Uterus (tissue), 3 donors: ENCODE measurements at regions not wholly inside any gene's neighbourhood (a gene's known extent, or its start where the extent isn't known, plus 50 kb on each side); places are given as distances from the start of the nearest gene placed in this dataset.
"Not testable (repeated sequence)": the region's sequence is repeated elsewhere in the genome, so short reads cannot be mapped to it uniquely, and the experiment has no call there.

Experiments
- DNase-seq, 2 donors: peaks; one replicate each; pipeline ENCODE4 v3.0.0-alpha.2; 2019 to 2020
- H3K27ac ChIP-seq, 2 donors: fragments of 200-600 bp; sonication (generic); 1 replicate in 1 of 2; 2 replicates in 1 of 2; pipeline ENCODE4 v1.5.1; 2016 to 2018
- H3K27me3 ChIP-seq, 2 donors: fragments of 200-600 bp; sonication (generic); one replicate each; pipeline ENCODE4 v1.5.1; 2018 to 2019; ENCODE audit warnings: control low read depth in 1 of 2
- H3K36me3 ChIP-seq, 2 donors: fragments of 200-600 bp; sonication (generic); one replicate each; pipeline ENCODE4 v1.5.1; 2019; ENCODE audit warnings: control low read depth in 1 of 2
- H3K4me1 ChIP-seq, 2 donors: fragments of 200-600 bp; sonication (generic); one replicate each; pipeline ENCODE4 v1.5.1; 2018 to 2019; ENCODE audit warnings: control low read depth in 1 of 2
- H3K4me3 ChIP-seq, 2 donors: fragments of 200-600 bp; sonication (generic); 1 replicate in 1 of 2; 2 replicates in 1 of 2; pipeline ENCODE4 v1.5.1; 2018 to 2019; ENCODE audit warnings: mild to moderate bottlenecking in 1 of 2
- H3K9me3 ChIP-seq, 2 donors: fragments of 200-600 bp; sonication (generic); one replicate each; pipeline ENCODE4 v1.5.1; 2019; ENCODE audit warnings: control low read depth in 1 of 2
- POLR2A ChIP-seq, 2 donors: fragments of 450-650 bp; IDR thresholded peaks; one replicate each; pipeline ENCODE4 v1.6.1; 2016; ENCODE audit warnings: antibody characterized with exemption in 2 of 2, mild to moderate bottlenecking in 1 of 2, moderate library complexity in 1 of 2
- intact Hi-C: fragments of 100-400 bp; cut with DNase I; formaldehyde crosslinking; loops from one replicate; pipeline ENCODE4 v1.15.1; 2023; ENCODE audit warnings: low total_unique reads
- TF ChIP-seq, protein P1 (sequence below), 4 experiments: fragments of 200-600 bp in 2 of 4; fragments of 450-650 bp in 2 of 4; sonication (generic) in 2 of 4; IDR thresholded peaks; one replicate each; pipeline ENCODE4 v1.5.1; 2016 to 2019; ENCODE audit warnings: antibody characterized with exemption in 4 of 4, mild to moderate bottlenecking in 2 of 4, moderate library complexity in 1 of 4
- donor health status: DM: yes; HTN: yes; CAD: no.

DNA sequence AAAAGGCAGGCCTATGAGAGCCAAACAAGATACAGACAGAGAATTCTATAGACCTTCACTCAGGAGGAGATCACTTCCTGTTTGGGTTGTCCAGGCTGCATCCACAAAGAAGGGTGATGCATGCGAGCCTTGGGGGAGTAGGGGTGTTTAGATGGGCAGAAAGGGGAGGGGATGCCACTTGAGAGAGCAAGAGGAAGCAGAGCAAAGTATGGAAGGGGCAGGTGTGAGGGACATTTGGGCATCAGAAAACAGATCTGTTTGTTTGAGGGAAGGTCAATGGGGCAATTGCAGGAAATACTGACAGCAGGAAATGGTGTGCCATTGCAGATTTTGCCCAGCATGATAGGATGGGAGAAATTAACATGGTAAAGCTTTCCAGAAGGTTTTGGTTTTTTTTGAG, 146.4 kb upstream of the FOXN3 start:
- no peak for TF ChIP-seq POLR2A (IDR thresholded peaks at IDR 0.05)
- TF ChIP-seq, protein P1, sequence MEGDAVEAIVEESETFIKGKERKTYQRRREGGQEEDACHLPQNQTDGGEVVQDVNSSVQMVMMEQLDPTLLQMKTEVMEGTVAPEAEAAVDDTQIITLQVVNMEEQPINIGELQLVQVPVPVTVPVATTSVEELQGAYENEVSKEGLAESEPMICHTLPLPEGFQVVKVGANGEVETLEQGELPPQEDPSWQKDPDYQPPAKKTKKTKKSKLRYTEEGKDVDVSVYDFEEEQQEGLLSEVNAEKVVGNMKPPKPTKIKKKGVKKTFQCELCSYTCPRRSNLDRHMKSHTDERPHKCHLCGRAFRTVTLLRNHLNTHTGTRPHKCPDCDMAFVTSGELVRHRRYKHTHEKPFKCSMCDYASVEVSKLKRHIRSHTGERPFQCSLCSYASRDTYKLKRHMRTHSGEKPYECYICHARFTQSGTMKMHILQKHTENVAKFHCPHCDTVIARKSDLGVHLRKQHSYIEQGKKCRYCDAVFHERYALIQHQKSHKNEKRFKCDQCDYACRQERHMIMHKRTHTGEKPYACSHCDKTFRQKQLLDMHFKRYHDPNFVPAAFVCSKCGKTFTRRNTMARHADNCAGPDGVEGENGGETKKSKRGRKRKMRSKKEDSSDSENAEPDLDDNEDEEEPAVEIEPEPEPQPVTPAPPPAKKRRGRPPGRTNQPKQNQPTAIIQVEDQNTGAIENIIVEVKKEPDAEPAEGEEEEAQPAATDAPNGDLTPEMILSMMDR (IDR thresholded peaks at IDR 0.05): no peak
- Histone ChIP-seq H3K27me3 (no peaks in the 10 kb centered on the region), H3K9me3 (no peaks in the 10 kb centered on the region), H3K4me3 (no peak overlapping the region), H3K27ac (no peak overlapping the region), H3K36me3 (no peaks in the 10 kb centered on the region), H3K4me1 (no peaks in the 10 kb centered on the region)
- intact Hi-C loops: no loop called here
- no peak for DNase-seq

DNA sequence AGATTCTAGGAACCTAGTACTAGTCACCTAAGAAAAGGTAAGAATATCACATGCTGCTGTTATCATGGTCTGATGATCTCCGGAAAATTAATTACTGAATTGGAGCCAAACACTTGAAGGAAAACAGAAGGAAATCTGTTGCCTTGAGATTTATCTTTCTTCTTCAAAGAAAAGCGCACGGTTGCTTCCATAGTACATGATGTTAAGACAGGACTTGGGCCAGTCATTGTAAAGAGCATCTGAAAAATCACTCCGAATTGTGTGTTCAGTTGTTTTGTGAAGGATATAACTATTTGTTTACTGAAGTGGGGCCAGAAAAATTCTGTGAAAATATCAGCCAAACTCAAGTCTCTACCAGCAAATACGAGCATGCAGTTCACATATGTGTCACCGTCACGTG, 134.9 kb upstream of the FOXN3 start:
- Histone ChIP-seq H3K27me3 (no peaks in the 10 kb centered on the region), H3K4me1 (no peaks in the 10 kb centered on the region), H3K36me3 (no peaks in the 10 kb centered on the region), H3K9me3 (no peaks in the 10 kb centered on the region), H3K27ac (no peak overlapping the region), H3K4me3 (no peak overlapping the region)
- intact Hi-C loops: no loop called here
- TF ChIP-seq, protein P1 (IDR thresholded peaks at IDR 0.05): no peak
- no peak for TF ChIP-seq POLR2A (IDR thresholded peaks at IDR 0.05)
- DNase-seq: no peak

DNA sequence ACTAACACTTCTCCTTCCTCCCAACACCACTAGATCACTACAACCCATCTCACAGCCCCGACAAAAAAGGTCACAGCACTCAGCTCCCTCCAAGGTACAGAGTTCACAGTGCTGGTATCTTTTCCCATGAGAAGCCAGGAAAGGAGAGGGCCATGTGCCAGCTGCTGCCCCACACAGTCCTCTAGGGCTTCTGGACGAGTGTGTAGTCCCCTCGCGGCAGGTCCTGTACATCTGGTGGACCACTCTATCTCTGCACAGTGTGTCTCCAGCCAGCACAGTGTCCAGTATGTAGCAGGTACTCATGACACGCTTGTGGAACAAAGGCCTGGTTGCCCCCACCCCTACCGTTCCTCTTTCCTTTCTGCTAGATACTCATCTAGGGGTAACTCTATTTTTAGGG, 134.4 kb upstream of the FOXN3 start:
- no peaks in the 10 kb centered on the region for H3K27me3 ChIP-seq
- no peak for DNase-seq
- TF ChIP-seq, protein P1 (IDR thresholded peaks at IDR 0.05): no peak
- no peak for TF ChIP-seq POLR2A (IDR thresholded peaks at IDR 0.05)
- H3K27ac ChIP-seq: no peak overlapping the region
- intact Hi-C loops: no loop called here
- H3K9me3 ChIP-seq: no peaks in the 10 kb centered on the region
- no peak overlapping the region for H3K4me3 ChIP-seq
- no peaks in the 10 kb centered on the region for H3K36me3 ChIP-seq
- no peaks in the 10 kb centered on the region for H3K4me1 ChIP-seq

DNA sequence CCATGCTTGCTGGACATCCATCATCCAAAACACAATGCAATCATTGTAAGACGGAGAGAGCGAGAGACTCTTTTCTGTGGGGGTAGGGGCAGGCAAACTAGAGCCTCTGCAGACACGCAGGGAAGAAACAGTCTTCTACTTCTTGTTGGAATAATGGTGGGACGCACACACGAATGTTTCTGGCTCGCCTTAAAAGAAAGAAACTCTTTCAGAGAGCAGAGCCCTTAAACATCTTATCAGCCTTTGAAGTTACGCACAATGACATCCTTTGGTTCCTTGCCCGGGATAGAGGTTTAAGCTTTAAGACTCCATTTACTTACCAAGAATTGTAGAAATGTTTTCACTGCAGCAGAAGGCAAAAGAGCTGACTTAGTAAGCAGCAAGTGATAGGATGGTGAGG, 133.8 kb upstream of the FOXN3 start:
- no peaks in the 10 kb centered on the region for H3K9me3 ChIP-seq
- no peak for DNase-seq
- H3K27ac ChIP-seq: no peak overlapping the region
- TF ChIP-seq, protein P1 (IDR thresholded peaks at IDR 0.05): no peak
- TF ChIP-seq POLR2A (IDR thresholded peaks at IDR 0.05): no peak
- no peaks in the 10 kb centered on the region for H3K27me3 ChIP-seq
- no peaks in the 10 kb centered on the region for H3K36me3 ChIP-seq
- intact Hi-C loops: no loop called here
- H3K4me1 ChIP-seq: no peaks in the 10 kb centered on the region
- no peak overlapping the region for H3K4me3 ChIP-seq

DNA sequence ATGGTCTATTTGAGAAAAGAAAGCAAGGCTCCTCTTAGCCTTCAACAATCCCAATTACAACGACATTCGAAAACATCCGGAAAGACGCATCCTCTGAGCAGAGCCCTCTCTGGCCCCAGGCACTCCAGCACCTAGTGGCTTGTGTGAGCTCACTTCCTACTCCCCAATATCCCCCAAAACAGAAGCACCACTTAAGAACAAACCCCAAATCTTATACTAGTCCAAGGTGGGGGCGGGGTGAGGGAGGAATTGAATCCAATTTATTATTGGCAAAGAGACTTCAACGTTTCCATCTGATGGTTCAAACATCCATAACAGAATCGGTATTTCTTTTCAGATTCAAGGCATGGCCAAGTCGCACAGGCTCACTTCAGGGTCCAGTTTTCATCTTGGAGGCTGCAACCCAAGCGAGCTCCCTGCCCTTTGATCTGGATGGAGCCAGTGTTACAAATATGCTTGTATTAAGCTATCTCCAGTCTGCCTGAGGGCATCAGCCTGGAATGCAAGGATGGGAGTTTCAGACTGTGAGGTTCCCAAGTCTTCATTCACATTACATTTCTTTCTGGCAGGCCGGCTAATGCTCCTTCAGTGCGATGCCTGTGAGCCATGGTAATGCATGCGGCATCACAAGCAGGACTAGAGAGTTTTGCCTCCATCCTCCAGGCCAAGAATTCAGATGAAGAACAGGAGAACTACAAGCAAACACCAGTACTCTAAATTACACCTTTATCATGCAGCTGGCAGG, 132.5 kb upstream of the FOXN3 start:
- TF ChIP-seq, protein P1 (IDR thresholded peaks at IDR 0.05): no peak
- no peak for TF ChIP-seq POLR2A (IDR thresholded peaks at IDR 0.05)
- H3K27me3 ChIP-seq: no peaks in the 10 kb centered on the region
- no peaks in the 10 kb centered on the region for H3K4me1 ChIP-seq
- H3K4me3 ChIP-seq: no peak overlapping the region
- H3K9me3 ChIP-seq: no peaks in the 10 kb centered on the region
- H3K27ac ChIP-seq: no peak overlapping the region
- H3K36me3 ChIP-seq: no peaks in the 10 kb centered on the region
- intact Hi-C loops: no loop called here
- no peak for DNase-seq

DNA sequence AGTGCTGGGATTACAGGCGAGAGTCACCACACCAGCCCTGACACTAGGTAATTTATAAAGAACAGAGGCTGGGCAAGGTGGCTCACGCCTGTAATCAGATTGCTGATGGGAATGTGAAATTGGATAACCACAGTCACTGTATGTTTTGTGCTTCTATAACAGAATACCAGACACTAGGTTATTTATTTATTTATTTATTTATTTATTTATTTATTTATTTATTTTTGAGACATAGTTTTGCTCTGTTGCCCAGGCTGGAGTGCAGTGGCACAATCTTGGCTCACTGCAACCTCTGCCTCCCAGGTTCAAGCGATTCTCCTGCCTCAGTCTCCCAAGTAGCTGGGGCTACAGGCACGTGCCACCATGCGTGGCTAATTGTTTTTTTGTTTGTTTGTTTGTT, 130.0 kb upstream of the FOXN3 start:
- H3K27ac ChIP-seq, DNase-seq, intact Hi-C loops, H3K4me1 ChIP-seq, H3K27me3 ChIP-seq, H3K36me3 ChIP-seq, H3K9me3 ChIP-seq, H3K4me3 ChIP-seq: not testable (repeated sequence)
